NCI-H1092 (cell line): ENCODE measurements at regions not wholly inside any gene's neighbourhood (a gene's known extent, or its start where the extent isn't known, plus 50 kb on each side); places are given as distances from the start of the nearest gene placed in this dataset.

Experiments used
- DNase-seq: peaks from one replicate; lab custom pipeline; 2025; lab: John Stamatoyannopoulos, UW

GRCh38 chr9:118306801-118307200 is 602.6 kb downstream of the TLR4 start:
- DNase-seq = no peak

DNA sequence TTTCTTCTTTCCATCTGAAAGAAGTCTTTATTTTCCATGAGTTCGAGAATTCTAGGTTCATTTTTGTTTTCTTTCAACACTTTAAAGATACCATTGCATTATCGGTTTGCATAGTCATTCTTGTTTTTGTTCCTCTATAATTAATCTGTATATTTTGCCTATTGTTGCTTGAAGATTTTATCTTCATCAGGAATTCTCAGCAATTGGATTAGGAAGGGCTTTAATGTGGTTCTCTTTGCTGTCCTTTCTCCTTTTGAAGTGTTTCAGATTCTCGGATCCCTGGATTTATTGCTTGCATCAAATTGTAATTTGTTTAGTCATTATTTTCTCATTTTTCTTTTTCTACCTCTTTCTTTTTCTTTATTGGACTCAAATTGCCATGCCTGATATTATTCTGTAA is 609.8 kb downstream of the TLR4 start:
- DNase-seq = no peak

DNA sequence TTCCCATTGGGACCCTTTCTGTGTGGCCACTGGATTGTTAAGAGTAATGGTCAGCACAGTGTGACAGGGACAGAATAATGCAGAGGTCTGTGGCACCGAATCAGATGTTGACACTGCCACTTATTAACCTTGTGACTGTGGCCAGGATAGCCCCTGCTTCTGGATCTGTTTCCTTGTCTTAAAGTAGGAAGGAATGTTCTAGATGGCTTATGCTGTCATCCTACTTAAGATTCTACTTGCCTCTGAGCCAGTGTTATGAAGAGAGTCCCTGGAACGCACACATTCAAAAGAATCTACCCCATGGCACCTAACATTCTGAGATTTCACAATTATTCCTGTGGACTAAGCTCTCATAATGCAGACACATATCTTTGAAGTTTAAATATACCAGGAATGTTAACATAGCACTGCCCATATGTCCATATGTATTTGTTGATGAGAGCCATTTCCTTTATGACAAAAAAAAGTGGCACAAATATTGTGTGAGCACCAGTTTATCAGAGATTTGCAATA is 612.7 kb downstream of the TLR4 start:
- DNase-seq = no peak

- DNase-seq = no peak
These were observed 614.7 kb downstream of the TLR4 start for GRCh38 chr9:118318770-118319431.

GRCh38 chr9:118321788-118322187 is 617.6 kb downstream of the TLR4 start:
- no peak for DNase-seq

- no peak for DNase-seq
These were observed 620.5 kb downstream of the TLR4 start for GRCh38 chr9:118324706-118325105.

DNA sequence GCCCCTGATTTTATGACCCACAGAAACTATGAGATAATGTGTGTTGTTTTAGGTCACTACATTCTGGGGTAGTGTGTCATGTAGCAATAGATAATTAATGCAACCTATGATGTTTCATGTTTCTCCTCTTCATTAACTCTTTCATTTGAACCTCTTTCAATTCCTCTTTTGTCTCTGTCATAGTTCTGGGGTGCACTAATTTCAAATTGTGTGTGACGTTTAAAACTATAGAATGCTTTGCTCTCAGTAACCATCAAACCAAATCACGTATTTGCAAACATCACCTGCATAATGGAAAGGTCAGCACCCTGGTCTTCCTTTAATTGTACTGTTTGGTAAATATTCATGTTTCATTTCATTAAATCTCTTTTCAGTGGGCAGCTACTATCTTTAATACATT is 621.6 kb downstream of the TLR4 start:
- no peak for DNase-seq

DNA sequence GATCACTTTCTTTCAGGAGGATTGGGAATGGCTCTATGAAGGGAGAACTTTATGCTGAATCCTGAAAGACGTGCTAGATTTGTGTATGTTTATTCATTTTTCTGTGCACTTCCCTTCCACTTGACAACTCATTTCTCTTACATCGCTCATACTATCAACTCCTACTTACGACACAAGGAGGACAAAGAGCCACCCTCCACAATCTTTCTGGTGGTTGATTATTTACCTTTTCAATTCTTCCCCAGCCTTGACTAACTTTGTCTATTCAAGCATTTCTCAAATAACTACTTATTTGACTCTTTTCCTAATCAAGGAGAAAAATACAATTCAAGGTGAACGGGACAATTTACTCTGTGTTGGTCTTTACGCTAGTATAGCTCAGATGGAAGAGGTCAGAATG is 622.1 kb downstream of the TLR4 start:
- no peak for DNase-seq

DNA sequence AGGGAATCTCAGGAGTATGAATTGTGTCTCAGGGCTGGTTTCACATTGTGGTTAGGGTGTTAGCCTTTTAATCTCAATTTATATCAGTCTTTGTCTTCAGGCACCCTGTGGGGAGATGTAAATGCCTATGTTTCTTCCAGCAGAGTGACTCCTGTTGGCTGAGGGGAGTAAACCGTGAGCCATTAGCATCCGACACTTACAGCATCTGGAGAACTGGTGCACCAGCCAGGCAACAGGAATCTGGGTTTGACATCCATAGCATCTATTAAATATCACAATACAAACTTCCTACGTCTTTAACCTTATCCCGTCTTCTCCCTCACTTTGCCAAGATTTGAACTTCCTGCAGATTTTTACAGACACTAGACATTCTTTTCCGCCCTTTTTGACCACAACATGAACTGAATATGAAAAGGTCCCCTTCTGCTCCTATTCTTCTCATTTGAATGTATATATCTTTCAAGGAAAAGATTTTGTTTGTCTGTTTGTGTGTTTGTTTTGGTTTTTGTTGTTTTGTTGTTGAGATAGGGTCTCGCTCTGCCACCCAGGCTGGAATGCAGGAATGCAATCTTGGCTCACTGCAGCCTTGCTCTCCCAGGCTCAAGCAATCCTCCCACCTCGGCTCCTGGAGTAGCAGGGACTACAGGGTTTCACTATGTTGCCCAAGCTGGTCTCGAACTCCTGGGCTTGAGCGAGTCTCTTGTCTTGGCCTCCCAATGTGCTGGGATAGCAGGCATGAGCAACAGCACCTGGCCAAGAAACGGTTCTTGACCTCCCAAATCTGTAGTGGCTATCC is 626.2 kb downstream of the TLR4 start:
- no peak for DNase-seq

DNA sequence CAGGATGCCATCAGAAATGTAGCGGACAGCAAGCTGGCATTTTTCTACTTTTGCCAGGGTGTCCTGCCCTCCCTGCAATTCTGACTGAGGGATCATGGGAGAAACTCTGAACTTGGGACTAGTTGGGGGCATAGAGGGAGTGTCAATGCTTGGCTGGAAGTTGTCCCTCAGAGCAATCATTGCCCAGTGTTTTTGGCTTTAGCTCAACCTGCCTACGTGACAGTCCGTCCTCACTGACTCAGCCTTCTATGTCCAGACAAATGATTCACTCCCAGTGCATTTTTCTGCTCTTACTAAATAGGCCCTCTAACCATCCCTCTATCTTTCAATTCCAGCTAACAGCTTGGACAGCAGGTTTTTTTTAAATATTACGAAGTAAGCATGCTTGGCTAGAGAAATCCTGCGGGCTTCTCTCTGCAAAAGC is 627.4 kb downstream of the TLR4 start:
- no peak for DNase-seq

DNA sequence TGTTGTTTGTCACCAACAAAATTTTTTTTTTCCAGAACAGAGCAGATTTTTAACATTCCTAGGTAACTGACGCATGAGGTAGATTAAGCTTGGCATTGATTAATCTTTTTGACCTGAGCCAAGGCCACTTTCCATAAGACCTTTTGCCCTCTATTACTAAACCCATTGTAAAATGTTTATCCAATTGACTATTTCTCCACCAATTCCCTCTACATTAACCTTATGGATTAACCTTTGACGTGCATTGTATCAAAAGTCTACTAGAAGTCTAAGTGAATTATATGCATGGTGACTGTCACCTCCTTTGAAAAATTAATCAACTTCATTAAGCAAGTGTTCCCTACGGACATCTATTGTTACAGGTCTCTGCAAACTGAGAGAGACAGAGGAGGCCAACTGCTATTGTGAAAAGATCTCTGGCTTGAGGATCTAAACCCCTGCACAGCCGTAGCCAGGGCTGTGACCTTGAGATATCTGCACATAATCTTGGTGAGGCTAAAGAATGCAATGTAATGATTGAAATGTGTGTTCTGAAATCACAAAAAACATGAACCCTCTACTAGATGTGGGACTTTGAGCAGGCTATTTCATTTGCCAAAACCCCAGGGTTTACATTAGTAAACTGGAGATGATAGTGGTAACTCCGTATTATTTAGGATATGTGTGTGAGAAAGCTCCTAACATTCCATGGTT is 632.2 kb downstream of the TLR4 start:
- no peak for DNase-seq

DNA sequence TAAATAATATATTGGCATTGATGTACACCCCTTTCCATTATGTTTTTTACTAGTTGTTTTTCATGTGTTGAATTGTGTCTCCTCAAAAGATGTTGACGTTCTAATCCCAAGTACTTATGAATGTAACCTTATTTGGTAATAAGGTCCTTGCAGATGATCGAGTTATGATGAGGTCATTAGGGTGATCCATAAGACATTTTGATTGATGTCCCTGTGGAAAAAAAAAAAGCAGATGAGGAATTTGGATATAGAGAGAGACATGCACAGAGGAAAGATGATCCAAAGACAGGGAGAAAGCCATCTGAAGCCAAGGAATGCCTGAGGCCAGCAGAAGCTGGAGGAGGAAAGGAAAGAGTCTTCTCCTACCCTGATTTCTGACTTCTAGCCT is 632.7 kb downstream of the TLR4 start:
- no peak for DNase-seq

DNA sequence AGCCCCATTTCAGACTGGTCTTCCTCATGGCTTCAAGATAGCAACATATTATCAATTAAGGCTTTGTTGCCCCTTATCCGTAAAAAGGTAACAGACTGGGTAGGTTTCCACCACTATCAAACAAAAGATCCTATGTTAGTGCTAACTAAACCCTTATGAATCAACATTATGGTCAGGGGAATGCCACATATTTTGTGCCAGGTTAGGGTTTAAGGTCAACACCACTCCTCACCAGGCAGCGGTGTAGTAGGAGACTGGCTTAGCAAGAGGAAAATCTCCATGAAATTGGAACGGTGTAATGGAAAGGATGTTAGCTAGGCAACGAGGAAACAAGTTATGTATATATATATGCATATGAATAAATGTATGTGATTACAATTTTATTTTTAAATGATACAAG is 655.8 kb downstream of the TLR4 start:
- no peak for DNase-seq

DNA sequence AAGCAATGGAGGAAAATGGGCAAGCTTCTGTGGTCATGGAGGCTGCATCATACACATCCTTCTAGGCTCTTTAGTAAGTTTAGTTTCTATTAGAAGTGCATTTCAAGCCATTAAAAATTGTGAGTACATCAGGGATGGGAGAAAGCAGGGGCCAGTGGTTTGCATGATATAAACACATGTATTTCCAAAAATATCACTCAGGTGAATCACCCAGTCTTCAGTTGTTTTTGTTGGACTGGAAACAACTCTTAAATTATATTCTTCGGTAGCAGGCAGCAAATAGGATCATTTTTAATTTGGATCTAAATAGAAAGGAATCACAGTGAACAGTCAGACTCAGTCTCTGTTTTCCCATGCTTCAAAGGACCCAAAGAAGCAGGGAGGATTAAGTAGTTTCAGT is 657.9 kb downstream of the TLR4 start:
- DNase-seq = no peak

- DNase-seq = no peak
These were observed 658.4 kb downstream of the TLR4 start for GRCh38 chr9:118362596-118362995.

DNA sequence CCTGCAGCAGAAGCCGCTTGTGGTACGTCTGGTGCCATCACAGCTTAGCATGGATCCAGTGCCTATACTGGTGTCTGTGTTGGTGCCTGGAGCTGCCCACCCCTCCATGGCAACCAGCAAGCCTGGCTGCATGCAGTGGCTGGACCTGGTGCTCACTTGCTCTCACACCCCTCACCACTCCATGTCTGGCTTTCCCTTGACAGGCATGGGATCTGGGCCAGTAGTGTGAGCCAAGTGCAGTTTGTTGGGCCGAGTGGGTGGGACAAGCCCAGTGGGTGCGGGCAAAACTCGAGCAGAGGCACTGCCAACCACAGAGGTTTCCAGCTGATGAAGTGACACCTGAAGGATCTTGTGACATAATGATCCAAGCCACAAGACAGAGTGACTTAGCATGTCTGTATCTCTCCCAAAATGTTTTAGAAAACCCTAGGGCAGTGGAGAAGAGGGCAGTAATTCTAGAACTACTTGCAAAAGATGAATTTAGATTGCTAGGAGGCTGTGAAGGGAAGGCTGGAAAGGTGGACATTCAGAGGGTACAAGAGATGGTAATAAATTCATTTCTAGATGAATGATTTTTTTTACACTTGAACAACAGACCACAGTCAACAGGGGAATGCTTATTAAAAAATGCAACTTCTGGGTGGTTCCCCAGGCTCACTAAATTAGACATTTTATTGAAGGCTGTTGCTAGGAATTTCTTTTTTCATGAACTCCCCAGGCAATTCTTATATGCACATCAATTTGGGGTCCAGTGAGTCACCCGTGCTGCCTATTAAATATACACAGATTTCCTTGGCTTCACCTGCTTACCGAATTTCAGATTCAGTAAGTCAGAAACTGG is 660.3 kb downstream of the TLR4 start:
- no peak for DNase-seq

DNA sequence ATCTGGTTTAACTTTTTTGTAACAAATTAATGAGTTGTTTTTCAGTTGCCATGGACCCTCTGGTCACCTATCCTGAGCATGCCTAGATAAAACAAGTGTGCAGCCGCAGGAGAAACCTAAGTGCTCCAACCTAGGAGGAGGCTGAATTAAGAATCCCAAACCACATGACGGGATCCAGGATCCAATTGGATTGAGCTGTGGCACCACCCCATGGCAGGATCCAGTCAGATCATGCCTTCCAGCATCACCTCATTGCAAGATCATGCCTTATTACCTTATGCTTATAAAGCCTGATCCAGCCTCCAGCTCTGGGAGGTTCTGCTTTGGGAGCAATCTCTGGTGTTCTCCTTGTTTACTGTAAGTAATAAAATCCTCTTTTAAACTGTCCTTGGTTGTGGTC is 662.0 kb downstream of the TLR4 start:
- DNase-seq = no peak

GRCh38 chr9:118367383-118367782 is 663.2 kb downstream of the TLR4 start:
- no peak for DNase-seq

DNA sequence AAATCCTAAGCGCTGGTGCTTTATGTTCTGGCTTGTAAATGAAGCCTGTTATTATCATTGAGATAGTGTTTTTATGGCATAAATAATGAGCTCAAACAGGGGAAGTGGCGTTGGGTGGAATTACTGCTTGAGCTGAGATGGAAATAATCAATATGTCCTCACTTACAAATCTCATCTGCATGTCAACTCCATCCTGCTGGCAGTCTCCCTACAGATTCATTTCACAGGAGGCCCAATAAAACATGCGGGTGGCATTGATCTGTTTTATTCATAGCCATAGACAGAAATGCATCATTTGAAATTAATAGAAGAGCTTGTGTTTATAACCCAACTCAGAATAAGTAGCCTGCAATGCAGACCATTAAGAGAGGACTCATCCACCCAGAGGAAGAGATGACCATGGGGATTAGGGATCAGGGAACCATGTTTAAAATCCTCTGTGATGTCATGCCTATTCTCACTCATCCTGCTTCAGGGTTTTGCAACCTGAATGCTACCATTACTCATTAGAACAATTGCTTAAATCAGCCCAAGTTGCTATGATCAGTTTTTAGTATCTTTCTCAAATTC is 680.4 kb downstream of the TLR4 start:
- no peak for DNase-seq

- no peak for DNase-seq
These were observed 691.2 kb downstream of the TLR4 start for GRCh38 chr9:118395415-118395814.

DNA sequence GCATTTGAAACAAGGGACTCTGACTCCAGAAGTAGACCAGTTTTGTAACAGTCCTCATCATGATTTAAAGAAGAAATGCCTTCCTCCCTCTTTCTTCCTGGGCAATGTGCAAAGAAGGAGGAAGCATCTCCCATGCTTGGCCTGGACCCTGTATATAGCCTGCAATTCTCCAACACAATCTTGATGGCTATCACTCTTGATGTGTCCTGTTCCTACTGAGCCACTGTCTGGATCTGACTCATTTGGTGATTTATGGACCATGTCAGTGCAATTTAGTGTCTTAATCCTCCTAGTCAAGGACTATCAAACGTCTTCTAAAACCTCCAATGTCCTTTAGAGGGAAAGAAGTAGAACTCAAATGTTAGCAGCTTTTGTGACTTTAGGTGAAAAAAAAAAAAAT is 697.3 kb downstream of the TLR4 start:
- no peak for DNase-seq

DNA sequence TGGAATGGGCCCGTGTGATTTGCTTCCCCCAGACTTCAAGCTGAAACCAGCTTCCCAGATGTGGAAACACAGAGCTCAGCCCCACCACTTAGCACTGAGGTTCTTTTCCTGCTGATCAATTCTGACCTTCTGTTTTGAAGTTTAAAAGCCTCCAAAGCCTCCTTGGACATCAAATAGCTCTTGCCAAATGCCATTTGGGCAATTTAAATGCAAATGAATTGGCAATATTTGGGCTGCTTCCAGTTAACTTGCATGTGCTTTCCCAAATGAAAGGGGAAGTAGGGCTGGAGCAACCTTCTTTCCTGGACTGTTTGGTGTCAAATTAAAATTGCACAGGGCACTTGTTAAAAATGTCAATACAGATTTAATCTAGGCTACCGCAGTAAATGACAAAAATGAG is 710.5 kb downstream of the TLR4 start:
- DNase-seq = no peak
